Neuronal stem cell (in vitro differentiated cells): ENCODE measurements at regions not wholly inside any gene's neighbourhood (a gene's known extent, or its start where the extent isn't known, plus 50 kb on each side); places are given as distances from the start of the nearest gene placed in this dataset.

Source experiments
- DNase-seq: peaks from one replicate; pipeline ENCODE4 v3.0.0-alpha.2; 2013; ENCODE audit warnings: low spot score
- H2AFZ ChIP-seq: one replicate; pipeline ENCODE4 v1.6.1; 2013; ENCODE audit warnings: mild to moderate bottlenecking, low read length, inconsistent platforms
- H2AK5ac ChIP-seq: 2 replicates; pipeline ENCODE4 v1.6.1; 2013; ENCODE audit warnings: low read depth, mild to moderate bottlenecking, inconsistent platforms, low read length, moderate library complexity, mixed read lengths
- H2BK120ac ChIP-seq: 2 replicates; pipeline ENCODE4 v1.6.1; 2013; ENCODE audit warnings: low read depth, mild to moderate bottlenecking, inconsistent platforms, low read length, moderate library complexity, mixed read lengths
- H2BK12ac ChIP-seq: one replicate; pipeline ENCODE4 v1.6.1; 2013; ENCODE audit warnings: low read length, inconsistent platforms
- H2BK15ac ChIP-seq: 2 replicates; pipeline ENCODE4 v1.6.1; 2013; ENCODE audit warnings: mild to moderate bottlenecking, low read length, inconsistent platforms, mixed read lengths
- H2BK5ac ChIP-seq: one replicate; pipeline ENCODE4 v1.6.1; 2013; ENCODE audit warnings: inconsistent platforms, mild to moderate bottlenecking, low read length, moderate library complexity
- H3K14ac ChIP-seq: one replicate; pipeline ENCODE4 v1.6.1; 2013; ENCODE audit warnings: low read length, inconsistent platforms
- H3K18ac ChIP-seq: 2 replicates; pipeline ENCODE4 v1.6.1; 2013; ENCODE audit warnings: low read length, inconsistent platforms
- H3K23ac ChIP-seq: 2 replicates; pipeline ENCODE4 v1.6.1; 2013; ENCODE audit warnings: low read depth, mild to moderate bottlenecking, mixed read lengths, low read length, inconsistent platforms; ENCODE audit not compliant: poor library complexity
- H3K27ac ChIP-seq: replicated peaks from 3 replicates; pipeline ENCODE4 v1.5.1; 2013; ENCODE audit warnings: low read length, inconsistent platforms
- H3K27me3 ChIP-seq, 3 experiments: 2 replicates each; pipeline ENCODE4 v1.6.1; 2013; ENCODE audit warnings: low read length in 3 of 3, mild to moderate bottlenecking in 2 of 3, inconsistent platforms in 1 of 3, low read depth in 1 of 3, mixed read lengths in 1 of 3, moderate library complexity in 1 of 3; ENCODE audit not compliant: control insufficient read depth in 3 of 3, insufficient read depth in 3 of 3
- H3K36me3 ChIP-seq, 2 donors: replicated peaks in 1 of 2; 2 replicates each; pipeline ENCODE4 v1.6.1; 2013; ENCODE audit warnings: low read length in 2 of 2; ENCODE audit not compliant: control insufficient read depth in 2 of 2, insufficient read depth in 2 of 2
- H3K4ac ChIP-seq: 2 replicates; pipeline ENCODE4 v1.6.1; 2013; ENCODE audit warnings: inconsistent platforms, mild to moderate bottlenecking, low read length, moderate library complexity
- H3K4me1 ChIP-seq, 2 donors: 1 replicate in 1 of 2; 2 replicates in 1 of 2; pipeline ENCODE4 v1.6.1; 2013; ENCODE audit warnings: low read length in 2 of 2, low read depth in 1 of 2; ENCODE audit not compliant: control insufficient read depth in 2 of 2, insufficient read depth in 1 of 2
- H3K4me2 ChIP-seq: one replicate; pipeline ENCODE4 v1.6.1; 2013; ENCODE audit warnings: mild to moderate bottlenecking, low read length, inconsistent platforms; ENCODE audit not compliant: insufficient read depth, poor library complexity, severe bottlenecking
- H3K4me3 ChIP-seq, 2 donors: 2 replicates each; pipeline ENCODE4 v1.5.1; 2013; ENCODE audit warnings: low read length in 2 of 2, mild to moderate bottlenecking in 2 of 2, inconsistent platforms in 1 of 2, moderate library complexity in 1 of 2
- H3K79me1 ChIP-seq: one replicate; pipeline ENCODE4 v1.6.1; 2013; ENCODE audit warnings: low read depth, mild to moderate bottlenecking, inconsistent platforms, low read length, moderate library complexity
- H3K9ac ChIP-seq: one replicate; pipeline ENCODE4 v1.6.1; 2013; ENCODE audit warnings: mild to moderate bottlenecking, low read depth, low read length, inconsistent platforms; ENCODE audit not compliant: poor library complexity
- H3K9me3 ChIP-seq, 2 donors: replicated peaks in 1 of 2; 2 replicates each; pipeline versions ENCODE3 to v1.6.1; 2013; ENCODE audit warnings: low read length in 2 of 2, mild to moderate bottlenecking in 2 of 2, inconsistent platforms in 1 of 2, low read depth in 1 of 2, mixed read lengths in 1 of 2, moderate library complexity in 1 of 2; ENCODE audit not compliant: control insufficient read depth in 2 of 2, insufficient read depth in 1 of 2
- H4K8ac ChIP-seq: one replicate; pipeline ENCODE4 v1.6.1; 2013; ENCODE audit warnings: low read depth, mild to moderate bottlenecking, inconsistent platforms, low read length, moderate library complexity
- H4K91ac ChIP-seq: one replicate; pipeline ENCODE4 v1.6.1; 2013; ENCODE audit warnings: low read length, low read depth, mild to moderate bottlenecking, inconsistent platforms; ENCODE audit not compliant: poor library complexity
- WGBS, 2 donors: extraction: QIAGEN DNeasy Blood & Tissue Kit; methylation state at CpG; one replicate each; pipeline ENCODE4 v1.1.7; 2013; ENCODE audit warnings: missing lambda C conversion rate in 2 of 2, mixed read lengths in 1 of 2; ENCODE audit not compliant: insufficient read length in 2 of 2, insufficient replicate concordance in 1 of 2; ENCODE audit errors: extremely low coverage in 2 of 2; 5-methylcytosine and 5-hydroxymethylcytosine counted together

GRCh38 chr2:49241991-49242390 lies 87.7 kb upstream of the FSHR start:
- DNase-seq, result no peak
- no peak overlapping the region for H3K27ac ChIP-seq

GRCh38 chr2:49241501-49241900 lies 87.2 kb upstream of the FSHR start:
- H4K91ac ChIP-seq, result no peak overlapping the region
- no peak overlapping the region for H4K8ac ChIP-seq
- no peak overlapping the region for H3K9ac ChIP-seq
- no peak overlapping the region for H2BK15ac ChIP-seq
- H2AFZ ChIP-seq, result no peak overlapping the region
- H3K79me1 ChIP-seq, result no peaks in the 10 kb centered on the region
- no peak overlapping the region for H3K4me3 ChIP-seq
- no peak overlapping the region for H2BK5ac ChIP-seq
- H3K36me3 ChIP-seq, result no peaks in the 10 kb centered on the region
- no peak overlapping the region for H3K14ac ChIP-seq
- no peaks in the 10 kb centered on the region for H3K27me3 ChIP-seq
- H3K18ac ChIP-seq, result no peak overlapping the region
- H2AK5ac ChIP-seq, result no peak overlapping the region
- no peak overlapping the region for H2BK120ac ChIP-seq
- H3K23ac ChIP-seq, result no peak overlapping the region
- no peak overlapping the region for H2BK12ac ChIP-seq
- no peak overlapping the region for H3K4me2 ChIP-seq
- no peak for DNase-seq
- H3K9me3 ChIP-seq, result no peaks in the 10 kb centered on the region
- H3K27ac ChIP-seq, result no peak overlapping the region
- no peaks in the 10 kb centered on the region for H3K4me1 ChIP-seq
- no peak overlapping the region for H3K4ac ChIP-seq

More at GRCh38 chr2:49241991-49242390, 87.7 kb upstream of the FSHR start:
- no peak overlapping the region for H2BK120ac ChIP-seq
- H3K79me1 ChIP-seq, result no peaks in the 10 kb centered on the region
- H3K4ac ChIP-seq, result no peak overlapping the region
- no peak overlapping the region for H4K8ac ChIP-seq
- H2BK15ac ChIP-seq, result no peak overlapping the region
- H3K27me3 ChIP-seq, result no peaks in the 10 kb centered on the region
- no peak overlapping the region for H2AFZ ChIP-seq
- no peak overlapping the region for H3K4me3 ChIP-seq
- H3K23ac ChIP-seq, result no peak overlapping the region
- H2AK5ac ChIP-seq, result no peak overlapping the region
- H3K9me3 ChIP-seq, result no peaks in the 10 kb centered on the region
- H3K4me1 ChIP-seq, result no peaks in the 10 kb centered on the region
- H3K18ac ChIP-seq, result no peak overlapping the region
- no peaks in the 10 kb centered on the region for H3K36me3 ChIP-seq
- H2BK12ac ChIP-seq, result no peak overlapping the region
- no peak overlapping the region for H2BK5ac ChIP-seq
- no peak overlapping the region for H3K9ac ChIP-seq
- no peak overlapping the region for H3K4me2 ChIP-seq
- H4K91ac ChIP-seq, result no peak overlapping the region
- no peak overlapping the region for H3K14ac ChIP-seq

GRCh38 chr2:49240608-49241007 lies 86.3 kb upstream of the FSHR start:
- no CpG with 5 or more reads among the region's 3 CpGs for WGBS, 2 donors
- no peak overlapping the region for H4K8ac ChIP-seq
- no peak overlapping the region for H2AK5ac ChIP-seq
- H3K18ac ChIP-seq, result no peak overlapping the region
- no peaks in the 10 kb centered on the region for H3K79me1 ChIP-seq
- H3K4me3 ChIP-seq, result no peak overlapping the region
- no peak overlapping the region for H3K14ac ChIP-seq
- H3K4me2 ChIP-seq, result no peak overlapping the region
- no peaks in the 10 kb centered on the region for H3K36me3 ChIP-seq
- no peak overlapping the region for H3K27ac ChIP-seq
- H3K9me3 ChIP-seq, result no peaks in the 10 kb centered on the region
- no peak overlapping the region for H2BK15ac ChIP-seq
- no peaks in the 10 kb centered on the region for H3K4me1 ChIP-seq
- H2BK12ac ChIP-seq, result no peak overlapping the region
- no peak overlapping the region for H3K9ac ChIP-seq
- no peak overlapping the region for H2AFZ ChIP-seq
- no peaks in the 10 kb centered on the region for H3K27me3 ChIP-seq
- H4K91ac ChIP-seq, result no peak overlapping the region
- no peak overlapping the region for H3K4ac ChIP-seq
- H2BK120ac ChIP-seq, result no peak overlapping the region
- H2BK5ac ChIP-seq, result no peak overlapping the region
- H3K23ac ChIP-seq, result no peak overlapping the region
- DNase-seq, result no peak

- Histone ChIP-seq H2BK12ac (no peak overlapping the region), H3K27me3 (no peaks in the 10 kb centered on the region), H4K91ac (no peak overlapping the region), H3K14ac (no peak overlapping the region), H3K18ac (no peak overlapping the region), H2BK15ac (no peak overlapping the region), H3K4me1 (no peaks in the 10 kb centered on the region), H3K79me1 (no peaks in the 10 kb centered on the region), H3K4me3 (no peak overlapping the region), H3K23ac (no peak overlapping the region), H3K4ac (no peak overlapping the region), H3K9me3 (no peaks in the 10 kb centered on the region), H3K36me3 (no peaks in the 10 kb centered on the region), H2BK120ac (no peak overlapping the region), H3K9ac (no peak overlapping the region), H3K27ac (no peak overlapping the region), H4K8ac (no peak overlapping the region), H2BK5ac (no peak overlapping the region), H3K4me2 (no peak overlapping the region), H2AFZ (no peak overlapping the region), H2AK5ac (no peak overlapping the region)
- no peak for DNase-seq
These were observed 84.3 kb upstream of the FSHR start for GRCh38 chr2:49238604-49238960.
